HG02885 (cell line): ENCODE measurements at regions not wholly inside any gene's neighbourhood (a gene's known extent, or its start where the extent isn't known, plus 50 kb on each side); places are given as distances from the start of the nearest gene placed in this dataset.

Experiments used
- ATAC-seq: cut with Tn5 transposase; IDR thresholded peaks from one replicate; pipeline ENCODE4 v1.9.1; 2021; ENCODE audit warnings: mild to moderate bottlenecking; ENCODE audit not compliant: unreplicated experiment, poor library complexity

DNA sequence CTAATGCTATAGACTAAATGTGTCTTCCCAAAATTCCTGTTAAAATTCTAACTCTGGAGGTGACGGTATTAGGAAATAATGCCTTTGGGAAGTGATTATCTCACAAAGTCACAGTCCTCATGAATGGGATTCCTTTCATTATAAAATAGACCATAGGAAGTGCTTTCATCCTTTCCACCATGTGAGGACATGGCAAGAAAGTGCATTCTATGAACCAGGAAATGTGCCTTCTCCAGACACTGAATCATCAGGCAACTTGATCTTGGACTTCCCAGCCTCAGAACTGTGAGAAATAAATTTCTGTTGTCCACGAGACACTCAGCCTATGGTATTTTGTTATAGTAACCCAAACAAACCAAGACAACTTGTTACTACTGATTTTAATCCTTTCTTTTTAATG is 582.4 kb upstream of the C9orf72 start:
- no peak for ATAC-seq

DNA sequence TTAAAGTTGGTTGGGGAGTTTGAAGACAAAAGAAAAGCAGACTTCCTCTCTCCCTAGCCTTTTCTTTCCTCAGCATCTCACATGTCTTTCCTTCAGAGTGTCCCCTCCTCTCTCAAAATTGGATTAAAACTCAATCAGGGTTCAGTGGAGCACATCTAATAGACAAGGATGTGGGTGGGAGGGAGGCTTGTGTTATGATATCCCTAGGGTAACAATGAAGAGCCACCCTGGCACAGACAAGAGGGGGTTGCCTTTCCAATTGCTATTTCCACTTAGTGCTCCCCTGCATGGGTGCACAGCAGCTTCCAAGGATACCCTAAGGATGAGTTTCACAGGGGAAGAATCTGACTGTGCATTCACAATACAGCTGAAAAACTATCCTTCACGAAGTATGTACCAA is 585.2 kb upstream of the C9orf72 start:
- ATAC-seq, result no peak

DNA sequence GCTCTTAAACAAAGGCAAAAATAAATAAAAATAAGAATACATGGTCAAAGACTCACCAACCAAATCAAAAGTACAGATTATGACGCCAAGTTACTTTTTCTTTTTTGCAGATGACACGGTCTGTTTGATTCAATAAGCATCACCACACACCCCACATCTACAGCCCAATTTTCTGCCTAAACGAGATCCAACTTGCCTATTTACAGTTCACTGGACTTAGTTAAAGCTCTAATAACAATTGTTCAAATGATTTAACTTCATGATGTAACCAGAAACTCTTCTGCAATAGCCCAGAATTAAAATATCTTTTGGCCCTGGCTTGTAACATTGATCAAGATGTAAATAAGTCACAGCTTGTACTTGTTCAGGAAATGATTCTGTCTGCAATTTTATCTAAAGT is 590.3 kb upstream of the C9orf72 start:
- ATAC-seq, result no peak

DNA sequence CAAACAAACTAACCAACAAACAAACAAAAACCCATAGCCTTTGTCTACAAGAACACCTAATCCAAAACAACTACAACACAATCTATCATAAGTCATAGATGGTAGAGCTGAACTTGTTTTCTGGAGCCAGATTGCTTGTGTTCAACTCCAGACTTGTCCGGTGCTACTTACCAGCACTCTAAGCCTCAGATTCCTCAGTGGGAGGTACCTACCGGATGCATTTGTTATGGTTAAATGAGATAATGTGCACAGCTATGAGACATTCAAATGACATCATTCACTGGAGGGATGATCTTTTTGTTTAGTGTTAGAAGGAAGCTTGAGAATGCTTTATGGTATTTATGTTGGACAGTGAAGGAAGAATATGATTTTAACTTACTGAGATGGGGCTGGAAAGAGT is 592.9 kb upstream of the C9orf72 start:
- no peak for ATAC-seq

DNA sequence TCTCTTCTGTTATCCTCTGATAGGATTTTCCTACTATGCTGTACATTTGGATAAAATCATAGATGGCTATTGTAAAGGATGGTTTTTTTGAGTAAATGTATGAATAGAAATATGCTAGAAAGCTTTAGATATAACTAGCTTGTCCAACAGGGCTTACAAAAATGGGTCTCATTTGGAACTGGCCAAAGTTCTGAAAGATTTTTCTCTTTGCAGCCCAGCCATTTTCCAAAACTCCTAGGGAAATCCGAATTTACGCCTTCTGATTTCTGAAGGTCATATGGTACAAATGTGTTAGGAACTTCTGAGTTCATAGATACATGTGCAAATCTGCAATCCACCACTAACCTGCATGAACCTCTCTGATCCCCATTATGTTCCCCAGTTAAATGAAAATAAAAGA is 603.9 kb upstream of the C9orf72 start:
- ATAC-seq, result no peak

DNA sequence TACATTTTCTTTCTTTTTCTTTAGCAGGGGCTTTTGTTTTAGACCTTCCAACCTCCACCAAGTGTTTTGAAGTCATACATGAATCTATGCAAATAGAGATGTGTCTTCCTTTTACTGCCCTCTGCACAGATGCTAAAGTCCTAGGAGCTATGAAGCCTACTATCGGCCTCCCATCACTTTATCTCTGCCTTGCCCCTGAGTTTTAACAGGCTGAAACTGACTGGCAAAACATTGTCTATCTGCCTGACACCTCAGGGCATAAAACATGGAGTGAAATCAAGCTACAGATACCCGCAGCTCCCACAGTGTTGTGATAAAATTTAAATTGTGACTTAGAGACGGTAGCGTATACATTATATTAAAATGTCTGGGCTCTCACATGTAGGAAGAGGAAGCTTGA is 604.6 kb upstream of the C9orf72 start:
- no peak for ATAC-seq

DNA sequence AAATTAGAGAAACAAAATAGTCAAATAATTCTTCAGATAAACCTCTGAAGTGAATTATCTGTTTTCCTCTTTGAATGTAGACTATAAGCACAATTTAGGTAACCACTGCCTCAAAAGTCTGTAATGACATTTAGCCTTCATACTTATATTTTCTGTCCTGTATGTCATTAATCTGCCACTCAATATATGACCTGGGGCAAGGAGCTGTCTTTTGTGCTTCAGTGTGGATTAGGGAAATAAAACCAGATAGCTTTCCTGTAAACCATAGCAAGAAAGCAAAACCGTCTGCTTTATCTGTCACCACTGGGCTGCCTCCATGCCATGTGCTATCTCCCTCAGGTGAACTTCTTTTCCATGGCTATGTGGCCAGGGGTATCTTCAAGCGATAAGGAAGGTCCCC is 606.6 kb upstream of the C9orf72 start:
- no peak for ATAC-seq

DNA sequence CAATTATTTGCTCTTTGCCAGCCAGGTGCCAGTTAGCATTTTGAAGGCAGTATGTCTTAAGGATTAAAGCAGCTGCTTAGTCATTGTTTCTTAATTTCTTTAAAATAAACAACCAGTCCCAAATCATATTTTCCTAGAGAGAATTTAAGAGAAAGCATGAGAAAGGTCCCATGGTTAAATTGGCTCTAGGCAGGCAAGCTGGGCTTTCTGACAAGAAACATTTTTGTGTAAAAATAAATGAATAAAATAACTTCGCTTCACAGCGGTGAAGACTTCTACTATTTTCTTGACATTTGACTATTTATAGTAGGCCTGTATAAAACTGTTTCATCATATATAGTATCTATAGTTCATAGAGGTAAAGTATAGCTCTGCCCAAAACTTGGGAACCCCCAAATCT is 617.7 kb upstream of the C9orf72 start:
- no peak for ATAC-seq

DNA sequence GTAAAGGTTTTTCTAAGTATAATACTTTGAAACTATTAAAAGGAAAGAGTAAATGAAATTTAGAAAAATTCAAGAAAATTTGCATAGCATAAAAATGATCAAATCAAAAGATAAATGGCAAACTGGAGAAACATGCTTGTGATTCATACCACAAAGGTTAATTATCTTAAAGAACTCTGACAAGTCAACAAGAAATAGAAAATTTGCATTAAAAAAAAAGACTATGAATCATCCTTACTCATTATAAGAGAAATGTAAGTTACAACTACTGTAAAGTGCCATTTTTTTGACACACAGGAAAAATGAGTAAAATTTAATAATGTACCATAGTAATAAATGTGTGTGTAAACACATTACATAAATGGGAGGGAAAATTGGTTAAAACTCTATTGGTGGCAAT is 624.4 kb upstream of the C9orf72 start:
- ATAC-seq, result no peak

DNA sequence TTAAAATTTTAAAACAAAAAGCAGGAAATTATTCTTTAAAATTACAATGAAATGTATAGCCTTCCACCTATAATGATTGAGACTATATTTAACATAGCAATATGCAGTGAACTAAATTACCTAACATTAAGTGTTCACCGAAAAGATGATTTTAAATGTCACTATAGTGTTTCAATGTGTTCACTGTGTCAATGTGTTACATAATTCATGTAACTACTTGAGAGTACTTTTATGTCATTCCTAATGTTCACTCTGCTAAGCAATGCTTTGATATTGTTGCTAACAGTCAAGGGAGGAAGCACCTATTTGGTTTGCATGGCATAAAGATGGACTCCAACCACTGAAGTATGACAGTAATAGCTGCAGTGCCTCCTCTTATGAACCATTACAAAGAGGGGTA is 629.8 kb upstream of the C9orf72 start:
- no peak for ATAC-seq

DNA sequence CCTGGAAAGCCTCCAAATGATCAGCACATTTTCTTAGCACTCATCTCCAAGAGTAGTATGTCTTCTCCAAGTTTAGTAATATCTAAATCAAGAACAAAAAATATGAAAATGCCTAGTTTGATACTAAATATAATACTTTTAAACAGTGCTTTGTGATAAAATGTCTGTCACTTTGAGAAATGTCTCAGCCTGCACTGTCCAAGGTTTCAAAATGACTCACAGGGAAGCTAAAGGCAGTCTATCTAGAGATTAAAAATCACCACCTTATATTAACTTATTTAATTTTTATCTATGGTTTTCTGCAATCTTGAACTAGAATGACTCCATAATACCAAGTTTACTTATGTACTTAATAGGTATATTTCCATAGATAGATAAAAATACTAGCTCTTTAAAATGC is 633.0 kb upstream of the C9orf72 start:
- no peak for ATAC-seq

DNA sequence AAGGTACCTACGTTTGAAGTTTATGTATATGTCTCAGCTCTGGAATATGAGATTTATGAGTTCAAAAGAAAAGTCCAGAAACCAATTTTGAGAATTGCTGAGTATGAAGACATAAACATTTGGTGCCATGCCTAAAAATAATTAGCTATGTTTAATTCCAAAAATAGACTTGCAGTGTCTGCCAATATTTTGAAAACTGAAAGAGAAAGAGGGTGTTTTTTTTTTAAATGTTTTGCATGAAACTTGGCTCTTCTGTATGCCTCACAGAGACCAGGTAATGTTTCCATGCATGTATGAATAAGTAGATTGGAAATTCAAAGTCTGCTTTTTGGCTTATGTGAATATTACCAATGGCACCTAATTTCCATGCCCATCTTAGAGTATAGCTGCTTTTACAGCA is 634.4 kb upstream of the C9orf72 start:
- no peak for ATAC-seq

DNA sequence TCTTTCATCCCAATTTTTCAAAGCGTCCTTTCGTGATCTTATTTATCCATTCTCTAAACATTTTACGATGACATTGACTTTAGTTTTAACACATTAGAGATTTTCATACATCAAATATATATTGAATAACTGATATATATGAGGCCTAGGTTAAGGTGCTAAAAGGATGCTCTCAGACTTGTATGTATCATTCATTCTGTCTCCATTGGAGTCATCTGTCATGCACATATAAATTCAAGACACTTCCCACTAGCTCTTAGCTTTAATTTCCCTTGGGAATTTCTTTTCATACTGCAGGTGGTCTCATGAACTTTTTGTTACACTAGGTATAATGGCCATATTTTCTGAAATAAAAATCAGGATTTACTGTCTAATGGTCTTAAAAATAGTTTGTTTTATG is 635.8 kb upstream of the C9orf72 start:
- ATAC-seq, result no peak

DNA sequence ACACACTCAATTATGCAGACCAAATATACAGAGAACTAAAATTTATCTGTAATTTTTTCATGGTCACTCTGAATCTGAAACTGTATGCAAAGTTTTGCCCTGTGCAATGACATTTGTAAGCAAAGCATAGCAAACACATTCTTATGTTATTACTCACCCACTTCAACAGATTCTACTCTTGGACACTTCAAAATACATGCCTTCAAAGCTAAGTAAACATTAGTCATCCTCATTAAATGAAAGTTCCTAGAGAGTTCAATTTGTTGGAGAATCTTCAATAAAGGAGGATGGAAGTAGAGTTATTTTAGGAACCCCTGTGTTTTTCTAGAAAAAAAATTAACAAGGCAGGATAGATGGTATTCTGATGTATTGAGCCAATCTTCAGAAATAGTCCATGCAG is 639.7 kb upstream of the C9orf72 start:
- no peak for ATAC-seq

DNA sequence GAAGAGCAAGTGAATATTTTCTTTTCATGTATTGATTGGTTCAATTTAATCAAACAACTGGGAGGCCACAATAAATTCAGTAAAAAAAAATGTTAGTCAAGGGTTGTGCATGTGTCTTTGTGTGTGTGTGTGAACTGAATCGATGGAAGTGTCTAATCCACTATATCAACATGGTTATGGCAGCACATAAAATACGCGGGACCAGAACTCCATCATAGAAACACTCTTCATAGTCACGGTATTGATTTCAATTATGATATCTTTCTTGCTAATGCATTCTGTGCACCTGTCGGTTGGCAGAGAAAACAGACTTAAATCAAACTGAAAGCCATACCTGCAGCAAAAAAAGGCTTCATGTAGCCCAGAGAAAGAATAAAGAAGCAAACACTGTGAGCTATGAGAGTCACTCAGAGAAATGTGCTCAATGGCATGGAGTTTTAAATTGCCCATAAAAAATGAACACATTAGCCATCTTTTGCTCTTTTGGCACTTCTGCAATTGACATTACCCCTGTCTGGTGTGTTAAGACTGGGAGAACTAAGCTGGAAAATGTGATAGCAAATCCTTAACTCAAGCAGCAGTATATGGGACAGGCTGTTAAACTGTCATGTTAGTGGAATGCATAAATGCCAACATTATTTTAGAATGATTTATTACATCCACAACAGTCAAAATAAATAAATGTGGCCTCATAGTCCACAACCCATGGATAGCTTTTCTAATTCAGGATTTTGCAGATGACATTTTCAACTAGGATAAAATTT is 642.4 kb upstream of the C9orf72 start:
- ATAC-seq, result no peak

DNA sequence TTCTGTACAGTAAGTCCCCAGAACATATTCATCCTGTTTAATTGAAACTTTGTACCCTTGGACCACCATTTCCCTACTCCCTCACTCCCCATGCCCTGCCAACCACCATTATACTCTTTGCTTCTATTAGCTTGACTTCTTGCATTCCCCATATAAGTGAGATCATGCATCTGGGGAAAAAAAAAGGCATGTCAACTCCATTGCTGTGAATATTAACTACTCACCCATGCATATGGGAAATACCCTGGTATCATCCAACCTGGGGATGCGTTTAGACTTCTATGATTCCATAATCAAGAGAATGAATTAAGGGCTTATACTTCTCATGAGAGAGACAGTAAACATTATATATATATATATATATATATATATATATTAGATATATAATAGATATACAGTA is 659.4 kb upstream of the C9orf72 start:
- ATAC-seq, result no peak

DNA sequence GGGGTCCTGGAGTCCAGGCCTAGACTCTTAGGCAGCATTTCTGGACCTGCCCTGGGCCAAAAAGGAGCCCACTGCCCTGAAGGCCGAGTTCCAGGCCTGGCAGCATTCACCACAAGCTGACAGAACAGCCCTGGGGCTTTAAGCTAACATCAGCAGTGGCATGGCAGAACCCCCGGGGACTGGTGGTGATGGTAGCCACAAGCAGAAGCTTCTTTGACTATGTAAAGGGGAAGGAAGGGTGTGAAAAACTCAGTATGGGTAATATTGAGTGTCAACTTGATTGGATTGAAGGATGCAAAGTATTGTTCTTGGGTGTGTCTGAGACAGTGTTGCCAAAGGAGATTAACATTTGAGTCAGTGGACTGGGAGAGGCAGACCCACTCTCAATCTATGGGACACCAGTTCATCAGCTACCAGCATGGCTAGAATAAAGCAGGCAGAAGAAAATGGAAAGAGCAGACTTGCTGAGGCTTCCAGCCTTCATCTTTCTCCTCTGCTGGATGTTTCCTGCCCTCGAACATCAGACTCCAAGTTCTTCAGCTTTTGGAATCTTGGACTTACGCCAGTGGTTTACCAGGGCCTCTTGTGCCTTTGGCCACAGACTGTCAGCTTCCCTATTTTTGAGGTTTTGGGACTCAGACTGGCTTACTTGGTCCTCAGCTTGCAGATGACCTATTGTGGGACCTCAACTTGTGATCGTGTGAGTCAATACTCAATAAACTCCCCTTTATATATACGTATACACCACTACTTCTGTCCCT is 661.0 kb upstream of the C9orf72 start:
- no peak for ATAC-seq

DNA sequence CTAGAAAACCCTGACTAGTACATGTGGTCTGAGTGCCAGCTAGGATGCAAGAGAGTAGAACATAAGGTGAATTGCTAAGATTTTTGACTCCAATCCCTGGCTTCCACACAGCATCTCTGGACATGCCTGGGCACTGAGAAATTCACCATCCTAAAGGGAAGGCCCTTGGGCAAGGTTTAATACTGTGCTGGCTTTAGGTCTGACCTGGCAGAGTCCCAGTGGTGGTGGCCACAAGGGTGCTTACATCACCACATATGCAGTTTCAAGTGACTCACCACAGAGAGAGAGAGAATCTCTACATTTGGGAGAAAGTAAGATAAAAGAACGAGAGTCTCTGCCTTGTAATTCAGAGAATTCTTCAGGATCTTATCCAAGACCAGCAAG is 661.6 kb upstream of the C9orf72 start:
- ATAC-seq, result no peak

DNA sequence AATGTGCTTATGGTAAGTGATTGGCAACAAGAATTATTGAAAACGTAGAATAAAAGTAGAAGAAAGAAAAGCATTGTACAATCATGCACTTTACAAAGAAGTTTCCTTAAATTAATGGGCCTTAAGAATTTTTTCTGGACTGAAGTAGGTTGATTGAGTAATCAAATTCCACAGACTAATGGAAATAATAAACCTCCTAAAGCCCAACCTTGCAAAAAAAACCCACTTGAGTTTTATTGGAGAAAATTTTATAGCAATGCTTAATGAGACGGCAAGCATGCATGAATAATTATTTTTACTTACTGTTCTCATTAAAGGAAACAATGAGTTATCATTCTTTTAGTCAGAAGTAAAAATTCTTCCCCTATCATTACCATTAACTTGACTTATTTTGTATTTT is 676.1 kb upstream of the C9orf72 start:
- ATAC-seq, result no peak

DNA sequence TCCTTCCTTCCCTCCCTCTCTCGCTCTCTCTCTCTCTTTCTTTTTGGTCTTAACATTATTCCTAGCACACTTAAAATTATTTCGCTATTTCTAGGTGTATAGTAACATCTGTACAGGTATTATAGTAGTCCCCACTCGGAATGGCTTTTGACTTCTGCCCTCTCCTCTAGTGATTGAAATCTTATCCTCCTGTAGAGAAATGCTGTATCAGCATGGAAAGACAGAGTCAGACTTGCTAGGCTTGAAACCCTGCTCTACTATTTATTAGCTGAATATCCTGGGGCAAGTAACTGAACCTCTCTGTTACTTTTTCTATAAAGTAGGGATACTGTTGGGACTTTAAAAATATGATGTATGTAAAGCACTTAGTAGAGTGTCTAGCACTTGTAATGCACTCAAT is 681.9 kb upstream of the C9orf72 start:
- no peak for ATAC-seq

DNA sequence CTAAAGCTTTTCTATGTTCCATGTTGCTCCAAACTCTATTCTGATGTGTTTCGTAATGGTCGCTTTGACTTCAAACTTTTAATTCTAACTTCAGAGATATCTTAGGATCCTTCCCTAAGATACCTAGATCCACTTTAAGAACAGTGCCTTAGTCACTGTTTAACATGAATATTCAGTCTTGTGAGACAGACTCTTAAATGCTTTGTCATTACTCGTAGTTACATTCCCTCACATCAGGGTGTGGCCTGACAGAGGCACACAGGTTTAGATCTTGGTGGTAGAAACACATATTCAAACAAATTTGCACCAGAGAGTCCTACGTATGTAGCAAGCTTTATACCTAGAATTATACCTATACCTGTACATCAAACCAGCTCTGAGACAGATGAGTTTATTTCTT is 687.0 kb upstream of the C9orf72 start:
- no peak for ATAC-seq

DNA sequence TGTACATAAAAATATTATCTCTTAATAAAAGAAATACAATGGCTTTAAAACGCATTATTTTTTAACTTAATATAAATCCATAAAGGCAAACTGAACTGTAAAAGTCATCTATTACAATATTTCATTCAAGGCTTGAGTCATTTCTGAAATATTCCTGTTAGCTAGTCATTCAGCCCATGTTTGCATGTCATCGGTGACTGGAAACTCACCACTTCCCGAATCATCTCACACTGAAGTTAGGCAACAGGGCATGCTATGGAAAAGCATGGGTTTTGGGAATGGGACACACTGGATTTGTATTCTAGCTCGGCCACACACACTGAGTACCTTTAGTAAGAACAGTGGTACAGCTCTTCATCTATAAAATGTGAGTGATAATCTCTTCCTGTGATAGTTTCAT is 691.1 kb upstream of the C9orf72 start:
- no peak for ATAC-seq
